Keratinocyte (primary cell): ENCODE measurements at regions not wholly inside any gene's neighbourhood (a gene's known extent, or its start where the extent isn't known, plus 50 kb on each side); places are given as distances from the start of the nearest gene placed in this dataset.

Experiments
- DNase-seq: peaks from one replicate; pipeline ENCODE4 v3.0.0-alpha.2; 2011; ENCODE audit warnings: low read depth, missing footprints, low spot score
- FAIRE-seq: peaks from 2 replicates; lab custom pipeline; 2011; peaks lifted over from hg19 to GRCh38; lab: Jason Lieb, UNC
- H2AFZ ChIP-seq: 2 replicates; pipeline ENCODE4 v1.6.0; 2012; ENCODE audit warnings: low read length, control low read depth, inconsistent platforms; ENCODE audit not compliant: control insufficient read depth
- H3K27ac ChIP-seq: 2 replicates; pipeline ENCODE4 v1.5.1; 2011; ENCODE audit warnings: low read length; ENCODE audit not compliant: control insufficient read depth, insufficient read depth
- H3K27me3 ChIP-seq: 3 replicates; pipeline ENCODE4 v1.6.0; 2011; ENCODE audit warnings: low read length; ENCODE audit not compliant: control insufficient read depth, insufficient read depth; ENCODE audit errors: extremely low read depth
- H3K36me3 ChIP-seq, 2 experiments: 2 replicates in 1 of 2; 3 replicates in 1 of 2; pipeline ENCODE4 v1.5.1; 2011; ENCODE audit warnings: low read length in 2 of 2, mild to moderate bottlenecking in 1 of 2; ENCODE audit not compliant: control insufficient read depth in 2 of 2, insufficient read depth in 2 of 2; ENCODE audit errors: extremely low read depth in 1 of 2
- H3K4me1 ChIP-seq: 3 replicates; pipeline ENCODE4 v1.5.1; 2011; ENCODE audit warnings: low read length; ENCODE audit not compliant: control insufficient read depth, insufficient read depth; ENCODE audit errors: extremely low read depth
- H3K4me2 ChIP-seq: 3 replicates; pipeline ENCODE4 v1.6.0; 2011; ENCODE audit warnings: low read depth, low read length; ENCODE audit not compliant: control insufficient read depth, insufficient read depth; ENCODE audit errors: extremely low read depth
- H3K4me3 ChIP-seq, 3 experiments: fragments of 200-600 bp in 1 of 3; sonication (generic) in 1 of 3; 2 replicates in 2 of 3; 3 replicates in 1 of 3; pipeline ENCODE4 v1.5.1; 2011 to 2016; ENCODE audit warnings: low read length in 3 of 3, mild to moderate bottlenecking in 3 of 3, control low read depth in 2 of 3, inconsistent platforms in 1 of 3, low read depth in 1 of 3, mixed read lengths in 1 of 3, mixed run types in 1 of 3, moderate library complexity in 1 of 3; ENCODE audit not compliant: control insufficient read depth in 2 of 3, insufficient read depth in 2 of 3; ENCODE audit errors: extremely low read depth in 1 of 3
- H3K79me2 ChIP-seq: 2 replicates; pipeline ENCODE4 v1.6.0; 2012; ENCODE audit warnings: low read length; ENCODE audit not compliant: control insufficient read depth, insufficient read depth
- H3K9ac ChIP-seq: 3 replicates; pipeline ENCODE4 v1.6.0; 2011; ENCODE audit warnings: low read length; ENCODE audit not compliant: control insufficient read depth, insufficient read depth; ENCODE audit errors: extremely low read depth
- H3K9me1 ChIP-seq: 3 replicates; pipeline ENCODE4 v1.6.0; 2011; ENCODE audit warnings: low read length; ENCODE audit not compliant: control insufficient read depth, insufficient read depth; ENCODE audit errors: extremely low read depth
- H3K9me3 ChIP-seq: 2 replicates; pipeline ENCODE4 v1.5.1; 2012; ENCODE audit warnings: low read depth, low read length; ENCODE audit not compliant: control insufficient read depth
- H4K20me1 ChIP-seq: 3 replicates; pipeline ENCODE4 v1.6.0; 2011; ENCODE audit warnings: low read length; ENCODE audit not compliant: control insufficient read depth, insufficient read depth; ENCODE audit errors: extremely low read depth
- EZH2 ChIP-seq: IDR thresholded peaks from one replicate; pipeline ENCODE4 v1.6.1; 2012; ENCODE audit warnings: inconsistent platforms, mild to moderate bottlenecking, low read length, moderate library complexity
- dilution Hi-C: fragments of 300-500 bp; cut with MboI; formaldehyde crosslinking; loops from one replicate; pipeline ENCODE4 v1.7.0; 2020; ENCODE audit warnings: low sequenced_read_pairs; ENCODE audit not compliant: extremely low pct_ligation_motif_present
- TF ChIP-seq, protein P1 (sequence below), 3 experiments: IDR thresholded peaks in 1 of 3; conservative IDR thresholded peaks in 1 of 3; optimal IDR thresholded peaks in 1 of 3; 2 replicates in 2 of 3; 3 replicates in 1 of 3; pipeline versions ENCODE3 to v1.5.1; 2011; ENCODE audit warnings: low read length in 3 of 3, mild to moderate bottlenecking in 3 of 3, moderate library complexity in 2 of 3, control low read depth in 1 of 3, inconsistent platforms in 1 of 3; ENCODE audit not compliant: insufficient read depth in 2 of 3; ENCODE audit errors: extremely low read depth in 1 of 3

DNA sequence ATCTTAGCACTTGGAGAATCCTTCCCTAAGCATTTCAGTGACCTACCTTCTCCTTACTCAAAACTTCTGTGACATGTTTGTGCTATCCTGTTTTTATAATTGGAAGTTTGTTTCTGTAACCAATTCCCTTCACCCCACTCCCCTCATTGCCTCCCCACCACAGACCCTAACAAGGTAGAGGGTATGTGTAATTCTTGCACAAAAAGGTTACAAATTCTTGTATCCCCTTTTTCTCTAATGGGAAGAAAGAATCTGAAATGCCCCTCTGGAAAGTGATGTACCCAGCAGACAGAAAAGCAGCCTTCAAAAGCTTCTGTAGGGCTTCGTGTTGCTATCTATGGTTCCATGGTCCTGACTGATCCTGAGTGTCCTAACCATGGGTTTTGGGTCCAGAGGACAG is 111.7 kb upstream of the TMEM170B start:
- DNase-seq (no peak), FAIRE-seq (no peak)
- dilution Hi-C loops, result no loop called here
- Histone ChIP-seq H3K79me2 (no peaks in the 10 kb centered on the region), H3K9me3 (no peaks in the 10 kb centered on the region), H3K4me2 (no peak overlapping the region), H4K20me1 (no peaks in the 10 kb centered on the region), H3K9me1 (no peaks in the 10 kb centered on the region), H2AFZ (no peak overlapping the region), H3K36me3 (no peaks in the 10 kb centered on the region), H3K9ac (no peak overlapping the region), H3K4me1 (peaks cover 6% of the 10 kb centered on the region), H3K27me3 (no peaks in the 10 kb centered on the region), H3K4me3 (no peak overlapping the region), H3K27ac (no peak overlapping the region)
- TF ChIP-seq, protein P1, sequence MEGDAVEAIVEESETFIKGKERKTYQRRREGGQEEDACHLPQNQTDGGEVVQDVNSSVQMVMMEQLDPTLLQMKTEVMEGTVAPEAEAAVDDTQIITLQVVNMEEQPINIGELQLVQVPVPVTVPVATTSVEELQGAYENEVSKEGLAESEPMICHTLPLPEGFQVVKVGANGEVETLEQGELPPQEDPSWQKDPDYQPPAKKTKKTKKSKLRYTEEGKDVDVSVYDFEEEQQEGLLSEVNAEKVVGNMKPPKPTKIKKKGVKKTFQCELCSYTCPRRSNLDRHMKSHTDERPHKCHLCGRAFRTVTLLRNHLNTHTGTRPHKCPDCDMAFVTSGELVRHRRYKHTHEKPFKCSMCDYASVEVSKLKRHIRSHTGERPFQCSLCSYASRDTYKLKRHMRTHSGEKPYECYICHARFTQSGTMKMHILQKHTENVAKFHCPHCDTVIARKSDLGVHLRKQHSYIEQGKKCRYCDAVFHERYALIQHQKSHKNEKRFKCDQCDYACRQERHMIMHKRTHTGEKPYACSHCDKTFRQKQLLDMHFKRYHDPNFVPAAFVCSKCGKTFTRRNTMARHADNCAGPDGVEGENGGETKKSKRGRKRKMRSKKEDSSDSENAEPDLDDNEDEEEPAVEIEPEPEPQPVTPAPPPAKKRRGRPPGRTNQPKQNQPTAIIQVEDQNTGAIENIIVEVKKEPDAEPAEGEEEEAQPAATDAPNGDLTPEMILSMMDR (optimal IDR thresholded peaks at IDR 0.05 in 1 of 3, IDR thresholded peaks at IDR 0.05 in 1 of 3, conservative IDR thresholded peaks at IDR 0.05 in 1 of 3; ENCODE audit: extremely low read depth in 1 of 3, insufficient read depth in 2 of 3, low read length in 3 of 3), result no peak
- TF ChIP-seq EZH2, result no peak

GRCh38 chr6:11425431-11425871 is 112.1 kb upstream of the TMEM170B start:
- Histone ChIP-seq H3K36me3 (no peaks in the 10 kb centered on the region), H4K20me1 (no peaks in the 10 kb centered on the region), H3K9ac (no peak overlapping the region), H3K4me1 (peaks cover 6% of the 10 kb centered on the region), H3K9me3 (no peaks in the 10 kb centered on the region), H3K27ac (no peak overlapping the region), H3K27me3 (no peaks in the 10 kb centered on the region), H3K79me2 (no peaks in the 10 kb centered on the region), H3K4me3 (no peak overlapping the region), H3K4me2 (no peak overlapping the region), H2AFZ (no peak overlapping the region), H3K9me1 (no peaks in the 10 kb centered on the region)
- no peak for DNase-seq
- dilution Hi-C loops, result no loop called here
- no peak for FAIRE-seq
- TF ChIP-seq, protein P1 (optimal IDR thresholded peaks at IDR 0.05 in 1 of 3, IDR thresholded peaks at IDR 0.05 in 1 of 3, conservative IDR thresholded peaks at IDR 0.05 in 1 of 3; ENCODE audit: extremely low read depth in 1 of 3, insufficient read depth in 2 of 3, low read length in 3 of 3), result no peak
- no peak for TF ChIP-seq EZH2
